Heart right ventricle (tissue), 16 donors: ENCODE measurements at regions not wholly inside any gene's neighbourhood (a gene's known extent, or its start where the extent isn't known, plus 50 kb on each side); places are given as distances from the start of the nearest gene placed in this dataset.

ENCODE experiments used
- ATAC-seq, 8 donors: fragments of 200-7000 bp; cut with Tn5 transposase; one replicate each; pipeline ENCODE4 v1.9.1; 2020; ENCODE audit warnings: mild to moderate bottlenecking in 8 of 8, moderate library complexity in 8 of 8, moderate number of reproducible peaks in 1 of 8
- DNase-seq, 2 donors: peaks; one replicate each; pipeline ENCODE4 v3.0.0-alpha.2; 2020
- H3K27ac ChIP-seq, 10 donors: fragments of 200-600 bp; sonication (generic) in 2 of 10; one replicate each; pipeline versions ENCODE4 v1.5.0 to v1.8.0; 2020 to 2022; ENCODE audit warnings: mild to moderate bottlenecking in 3 of 10
- H3K27me3 ChIP-seq, 7 donors: fragments of 200-600 bp; one replicate each; pipeline ENCODE4 v1.8.0; 2021 to 2022; ENCODE audit warnings: mild to moderate bottlenecking in 2 of 7
- H3K36me3 ChIP-seq, 9 donors: fragments of 200-600 bp; sonication (generic) in 1 of 9; one replicate each; pipeline versions ENCODE4 v1.5.0 to v1.8.0; 2020 to 2022; ENCODE audit warnings: mild to moderate bottlenecking in 2 of 9
- H3K4me1 ChIP-seq, 9 donors: fragments of 200-600 bp; sonication (generic) in 1 of 9; one replicate each; pipeline versions ENCODE4 v1.5.0 to v1.8.0; 2020 to 2022; ENCODE audit warnings: mild to moderate bottlenecking in 4 of 9
- H3K4me3 ChIP-seq, 10 donors: fragments of 200-600 bp; sonication (generic) in 2 of 10; one replicate each; pipeline versions ENCODE4 v1.5.0 to v1.8.0; 2020 to 2022; ENCODE audit warnings: mild to moderate bottlenecking in 7 of 10, moderate library complexity in 2 of 10
- H3K9me3 ChIP-seq, 11 donors: fragments of 200-600 bp in 10 of 11; sonication (generic) in 2 of 11; one replicate each; pipeline versions ENCODE4 v1.5.0 to v1.8.0; 2013 to 2022; ENCODE audit warnings: mild to moderate bottlenecking in 2 of 11, control low read depth in 1 of 11, moderate library complexity in 1 of 11
- CTCF ChIP-seq, 9 donors: fragments of 200-600 bp; sonication (generic) in 2 of 9; IDR thresholded peaks; one replicate each; pipeline versions ENCODE4 v1.5.0 to v1.8.0; 2021 to 2022; ENCODE audit warnings: antibody characterized with exemption in 9 of 9, mild to moderate bottlenecking in 5 of 9, moderate library complexity in 1 of 9
- WGBS, 2 donors: extraction: QIAGEN DNeasy Blood & Tissue Kit; methylation state at CpG; one replicate each; pipeline ENCODE4 v1.1.7; 2013; ENCODE audit warnings: inconsistent platforms in 1 of 2; 5-methylcytosine and 5-hydroxymethylcytosine counted together
- intact Hi-C, 10 donors: fragments of 100-400 bp; cut with DNase I; formaldehyde crosslinking; loops; one replicate each; pipeline versions ENCODE4 v1.11.1 to v1.14.2; 2022
- donor health status: Arrhythmogenic right ventricular cardiomyopathy.
- donor health status: ischemic (EF 13 %, LVEDD 7.1; RV severe dilation, severe dysfunction).
- donor health status: healthy with polysubstance abuse.
- donor health status: DM: no; HTN: yes; CAD: no.
- donor health status: DM: no; HTN: no; CAD: no.
- donor health status: ischemic (EF 25% LVEDD 6.9; RV normal size, moderate dysfunction).
- donor health status: ischemic (EF 25% LVEDD 5.7; RV mildly dilated, moderate dysfunction).
- donor health status: healthy.
- donor health status: DM: yes; HTN: yes; CAD: no.
- donor health status: Ischemic cardiomyopathy.
- donor health status: ischemic (EF 35%, LVEDD 5.7; RV mildly dilated, moderate dysfunction).
- donor health status: nonischemic (EF 11% LVEDD 7.7; RV severe dilation, severe dysfunction).
- donor health status: DM: yes; HTN: yes; CAD: no.
- donor health status: PGD.
- donor health status: ischemic (EF 29% LVEDD 5.4; RV normal size, mild dysfunction).
- donor health status: nonischemic (EF 23%, LVEDD 6.1; RV moderate dilation, normal function).

- Histone ChIP-seq H3K4me3 (no peak overlapping the region), H3K4me1 (no peaks in the 10 kb centered on the region), H3K27ac (no peak overlapping the region), H3K9me3 (no peaks in the 10 kb centered on the region), H3K36me3 (no peaks in the 10 kb centered on the region), H3K27me3 (no peaks in the 10 kb centered on the region)
- peak in 6 of 9 donors; percentile 19 to 43 (median 26) for TF ChIP-seq CTCF (IDR thresholded peaks at IDR 0.05)
- ATAC-seq (no peak), DNase-seq (no peak)
- intact Hi-C loops: no loop called here
- 67 to 69% methylated on average over 4 of the region's 4 CpGs for WGBS, 2 donors
These were observed 213.2 kb upstream of the MANEA start for GRCh38 chr6:95364016-95364604.

GRCh38 chr6:95365454-95365853 is 211.9 kb upstream of the MANEA start:
- 47 to 71% methylated on average over 2 of the region's 2 CpGs for WGBS, 2 donors
- Histone ChIP-seq H3K27me3 (no peaks in the 10 kb centered on the region), H3K27ac (no peak overlapping the region), H3K4me3 (no peak overlapping the region), H3K4me1 (no peaks in the 10 kb centered on the region), H3K9me3 (no peaks in the 10 kb centered on the region), H3K36me3 (no peaks in the 10 kb centered on the region)
- TF ChIP-seq CTCF (IDR thresholded peaks at IDR 0.05): no peak
- no peak for DNase-seq
- intact Hi-C loops: no loop called here
- no peak for ATAC-seq

- no peaks in the 10 kb centered on the region for H3K9me3 ChIP-seq
- no peak for TF ChIP-seq CTCF (IDR thresholded peaks at IDR 0.05)
- H3K27ac ChIP-seq: no peak overlapping the region
- no peak for ATAC-seq
- H3K4me1 ChIP-seq: no peaks in the 10 kb centered on the region
- H3K36me3 ChIP-seq: no peaks in the 10 kb centered on the region
- 64 to 70% methylated on average over 4 of the region's 4 CpGs for WGBS, 2 donors
- intact Hi-C loops: no loop called here
- H3K4me3 ChIP-seq: no peak overlapping the region
- DNase-seq: no peak
- no peaks in the 10 kb centered on the region for H3K27me3 ChIP-seq
These were observed 210.9 kb upstream of the MANEA start for GRCh38 chr6:95366414-95366813.

GRCh38 chr6:95383878-95384277 is 193.5 kb upstream of the MANEA start:
- no peaks in the 10 kb centered on the region for H3K36me3 ChIP-seq
- H3K27ac ChIP-seq: no peak overlapping the region
- H3K9me3 ChIP-seq: peaks cover 0 to 18% (median 0%) of the 10 kb centered on the region in 11 donors
- 83 to 92% methylated on average over 2 of the region's 2 CpGs for WGBS, 2 donors
- H3K27me3 ChIP-seq: no peaks in the 10 kb centered on the region
- intact Hi-C loops: no loop called here
- TF ChIP-seq CTCF (IDR thresholded peaks at IDR 0.05): no peak
- DNase-seq (no peak), ATAC-seq (no peak)
- H3K4me1 ChIP-seq: no peaks in the 10 kb centered on the region
- H3K4me3 ChIP-seq: no peak overlapping the region
